Liver (tissue), 8 donors: ENCODE measurements at regions not wholly inside any gene's neighbourhood (a gene's known extent, or its start where the extent isn't known, plus 50 kb on each side); places are given as distances from the start of the nearest gene placed in this dataset.

Source experiments
- DNase-seq: peaks from one replicate; pipeline ENCODE4 v3.0.0-alpha.2; 2017; ENCODE audit warnings: low spot score
- H3K27ac ChIP-seq, 2 donors: one replicate each; pipeline ENCODE4 v1.7.0; 2013; ENCODE audit warnings: inconsistent platforms in 2 of 2, low read length in 2 of 2, control low read depth in 1 of 2, low read depth in 1 of 2, mild to moderate bottlenecking in 1 of 2
- H3K27me3 ChIP-seq, 4 donors: one replicate each; pipeline versions ENCODE4 v1.6.1 to v1.7.0; 2013; ENCODE audit warnings: low read length in 3 of 4, inconsistent platforms in 1 of 4, mild to moderate bottlenecking in 1 of 4, moderate library complexity in 1 of 4; ENCODE audit not compliant: control insufficient read depth in 4 of 4, insufficient read depth in 4 of 4
- H3K36me3 ChIP-seq, 4 donors: one replicate each; pipeline versions ENCODE4 v1.6.1 to v1.7.0; 2013; ENCODE audit warnings: low read length in 3 of 4, mild to moderate bottlenecking in 3 of 4, low read depth in 1 of 4, moderate library complexity in 1 of 4; ENCODE audit not compliant: control insufficient read depth in 4 of 4, insufficient read depth in 3 of 4
- H3K4me1 ChIP-seq, 4 donors: one replicate each; pipeline versions ENCODE4 v1.6.1 to v1.7.0; 2013; ENCODE audit warnings: low read length in 3 of 4, mild to moderate bottlenecking in 3 of 4, moderate library complexity in 1 of 4; ENCODE audit not compliant: control insufficient read depth in 4 of 4, insufficient read depth in 4 of 4
- H3K4me3 ChIP-seq, 3 donors: one replicate each; pipeline versions ENCODE4 v1.6.1 to v1.7.0; 2013; ENCODE audit warnings: low read length in 3 of 3, control low read depth in 1 of 3, low read depth in 1 of 3, mild to moderate bottlenecking in 1 of 3
- H3K9ac ChIP-seq, 2 donors: one replicate each; pipeline ENCODE4 v1.7.0; 2013; ENCODE audit warnings: low read length in 2 of 2, mild to moderate bottlenecking in 2 of 2, moderate library complexity in 2 of 2, control low read depth in 1 of 2, low read depth in 1 of 2
- H3K9me3 ChIP-seq, 4 donors: one replicate each; pipeline versions ENCODE4 v1.6.1 to v1.7.0; 2013; ENCODE audit warnings: low read length in 3 of 4; ENCODE audit not compliant: control insufficient read depth in 4 of 4
- EGR1 ChIP-seq, 2 donors: IDR thresholded peaks; 2 replicates each; pipeline ENCODE4 v1.6.1; 2016 to 2018; ENCODE audit warnings: antibody characterized with exemption in 2 of 2, low read depth in 2 of 2
- FOXA1 ChIP-seq: IDR thresholded peaks from 2 replicates; pipeline ENCODE4 v1.6.1; 2016; ENCODE audit warnings: antibody characterized with exemption
- FOXA2 ChIP-seq: IDR thresholded peaks from 2 replicates; pipeline ENCODE4 v1.6.1; 2016; ENCODE audit warnings: antibody characterized with exemption
- GABPA ChIP-seq, 2 donors: IDR thresholded peaks in 1 of 2; conservative IDR thresholded peaks in 1 of 2; 2 replicates each; pipeline ENCODE4 v1.6.1; 2016; ENCODE audit warnings: antibody characterized with exemption in 2 of 2, mild to moderate bottlenecking in 1 of 2, moderate library complexity in 1 of 2
- HNF4A ChIP-seq, 2 donors: conservative IDR thresholded peaks; 2 replicates each; pipeline ENCODE4 v1.6.1; 2016; ENCODE audit warnings: antibody characterized with exemption in 2 of 2, mild to moderate bottlenecking in 2 of 2
- HNF4G ChIP-seq: IDR thresholded peaks from 2 replicates; pipeline ENCODE4 v1.6.1; 2016; ENCODE audit warnings: antibody characterized with exemption
- JUND ChIP-seq, 2 donors: IDR thresholded peaks; 2 replicates each; pipeline ENCODE4 v1.6.1; 2016; ENCODE audit warnings: antibody characterized with exemption in 2 of 2
- NR2F2 ChIP-seq: IDR thresholded peaks from 2 replicates; pipeline ENCODE4 v1.6.1; 2016; ENCODE audit warnings: antibody characterized with exemption
- RAD21 ChIP-seq, 2 donors: IDR thresholded peaks; 2 replicates each; pipeline ENCODE4 v1.6.1; 2016; ENCODE audit warnings: antibody characterized with exemption in 2 of 2, mild to moderate bottlenecking in 2 of 2
- RXRA ChIP-seq, 2 donors: IDR thresholded peaks; 2 replicates each; pipeline ENCODE4 v1.6.1; 2017 to 2018; ENCODE audit warnings: antibody characterized with exemption in 2 of 2, mild to moderate bottlenecking in 1 of 2
- SP1 ChIP-seq: IDR thresholded peaks from 2 replicates; pipeline ENCODE4 v1.6.1; 2018; ENCODE audit warnings: antibody characterized with exemption, mild to moderate bottlenecking
- TAF1 ChIP-seq: conservative IDR thresholded peaks from 2 replicates; pipeline ENCODE4 v1.6.1; 2016; ENCODE audit warnings: antibody characterized with exemption, mild to moderate bottlenecking
- YY1 ChIP-seq: IDR thresholded peaks from 2 replicates; pipeline ENCODE4 v1.6.1; 2016; ENCODE audit warnings: antibody characterized with exemption, mild to moderate bottlenecking
- WGBS: extraction: QIAGEN DNeasy Blood & Tissue Kit; methylation state at CpG from one replicate; pipeline ENCODE4 v1.1.7; 2013; 5-methylcytosine and 5-hydroxymethylcytosine counted together
- TF ChIP-seq, protein P1 (sequence below): IDR thresholded peaks from 2 replicates; pipeline ENCODE4 v1.6.1; 2016; ENCODE audit warnings: antibody characterized with exemption
- TF ChIP-seq, protein P2 (sequence below): fragments of 150-350 bp; IDR thresholded peaks from 2 replicates; pipeline ENCODE4 v1.5.1; 2017; ENCODE audit warnings: improper control_type of control experiment, low read depth, low read length; ENCODE audit not compliant: missing input control
- TF ChIP-seq, protein P3 (sequence below): IDR thresholded peaks from 2 replicates; pipeline ENCODE4 v1.6.1; 2016; ENCODE audit warnings: antibody characterized with exemption, mild to moderate bottlenecking
- TF ChIP-seq, protein P4 (sequence below): IDR thresholded peaks from 2 replicates; pipeline ENCODE4 v1.6.1; 2016; ENCODE audit warnings: antibody characterized with exemption
- TF ChIP-seq, protein P5 (sequence below): IDR thresholded peaks from 2 replicates; pipeline ENCODE4 v1.6.1; 2016; ENCODE audit warnings: antibody characterized with exemption
- donor health status: healthy.
- donor health status: healthy.
- donor health status: healthy.
- donor health status: healthy.
- donor health status: healthy.

DNA sequence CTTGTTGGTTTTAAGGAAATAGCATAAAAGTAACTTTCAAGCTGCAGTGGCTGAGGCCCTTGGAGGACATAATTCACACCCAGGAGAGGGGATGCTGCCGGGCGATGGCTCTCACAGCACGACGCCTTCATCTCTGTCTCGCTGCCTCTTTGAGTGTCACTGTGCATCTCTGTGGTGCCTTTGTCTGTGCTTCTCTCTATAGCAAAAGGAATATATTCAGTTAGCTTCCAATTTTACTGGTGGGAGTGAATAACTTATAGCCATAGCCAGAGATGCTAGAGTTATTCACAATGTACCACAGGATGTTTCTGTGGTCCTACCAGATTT is 276.7 kb downstream of the SYK start:
- no peak overlapping the region for H3K27ac ChIP-seq
- no peaks in the 10 kb centered on the region for H3K9me3 ChIP-seq
- no peaks in the 10 kb centered on the region for H3K27me3 ChIP-seq
- H3K4me3 ChIP-seq, result no peak overlapping the region
- no peak for DNase-seq
- H3K36me3 ChIP-seq, result no peaks in the 10 kb centered on the region
- H3K4me1 ChIP-seq, result no peaks in the 10 kb centered on the region
- no peak overlapping the region for H3K9ac ChIP-seq
- WGBS, result 95% methylated on average over 5 of the region's 5 CpGs
- TF ChIP-seq GABPA (IDR thresholded peaks at IDR 0.05 in 1 of 2, conservative IDR thresholded peaks at IDR 0.05 in 1 of 2) (no peak), NR2F2 (no peak), RAD21 (IDR thresholded peaks at IDR 0.05) (no peak), YY1 (no peak), TAF1 (no peak), FOXA1 (no peak), RXRA (IDR thresholded peaks at IDR 0.05) (no peak), EGR1 (IDR thresholded peaks at IDR 0.05; ENCODE audit: low read depth in 2 of 2) (no peak), HNF4A (conservative IDR thresholded peaks at IDR 0.05) (no peak), HNF4G (no peak), SP1 (no peak), JUND (IDR thresholded peaks at IDR 0.05) (no peak), FOXA2 (no peak)
- TF ChIP-seq, protein P1, sequence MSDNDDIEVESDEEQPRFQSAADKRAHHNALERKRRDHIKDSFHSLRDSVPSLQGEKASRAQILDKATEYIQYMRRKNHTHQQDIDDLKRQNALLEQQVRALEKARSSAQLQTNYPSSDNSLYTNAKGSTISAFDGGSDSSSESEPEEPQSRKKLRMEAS, result no peak
- TF ChIP-seq, protein P2, sequence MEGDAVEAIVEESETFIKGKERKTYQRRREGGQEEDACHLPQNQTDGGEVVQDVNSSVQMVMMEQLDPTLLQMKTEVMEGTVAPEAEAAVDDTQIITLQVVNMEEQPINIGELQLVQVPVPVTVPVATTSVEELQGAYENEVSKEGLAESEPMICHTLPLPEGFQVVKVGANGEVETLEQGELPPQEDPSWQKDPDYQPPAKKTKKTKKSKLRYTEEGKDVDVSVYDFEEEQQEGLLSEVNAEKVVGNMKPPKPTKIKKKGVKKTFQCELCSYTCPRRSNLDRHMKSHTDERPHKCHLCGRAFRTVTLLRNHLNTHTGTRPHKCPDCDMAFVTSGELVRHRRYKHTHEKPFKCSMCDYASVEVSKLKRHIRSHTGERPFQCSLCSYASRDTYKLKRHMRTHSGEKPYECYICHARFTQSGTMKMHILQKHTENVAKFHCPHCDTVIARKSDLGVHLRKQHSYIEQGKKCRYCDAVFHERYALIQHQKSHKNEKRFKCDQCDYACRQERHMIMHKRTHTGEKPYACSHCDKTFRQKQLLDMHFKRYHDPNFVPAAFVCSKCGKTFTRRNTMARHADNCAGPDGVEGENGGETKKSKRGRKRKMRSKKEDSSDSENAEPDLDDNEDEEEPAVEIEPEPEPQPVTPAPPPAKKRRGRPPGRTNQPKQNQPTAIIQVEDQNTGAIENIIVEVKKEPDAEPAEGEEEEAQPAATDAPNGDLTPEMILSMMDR, result no peak
- TF ChIP-seq, protein P3, sequence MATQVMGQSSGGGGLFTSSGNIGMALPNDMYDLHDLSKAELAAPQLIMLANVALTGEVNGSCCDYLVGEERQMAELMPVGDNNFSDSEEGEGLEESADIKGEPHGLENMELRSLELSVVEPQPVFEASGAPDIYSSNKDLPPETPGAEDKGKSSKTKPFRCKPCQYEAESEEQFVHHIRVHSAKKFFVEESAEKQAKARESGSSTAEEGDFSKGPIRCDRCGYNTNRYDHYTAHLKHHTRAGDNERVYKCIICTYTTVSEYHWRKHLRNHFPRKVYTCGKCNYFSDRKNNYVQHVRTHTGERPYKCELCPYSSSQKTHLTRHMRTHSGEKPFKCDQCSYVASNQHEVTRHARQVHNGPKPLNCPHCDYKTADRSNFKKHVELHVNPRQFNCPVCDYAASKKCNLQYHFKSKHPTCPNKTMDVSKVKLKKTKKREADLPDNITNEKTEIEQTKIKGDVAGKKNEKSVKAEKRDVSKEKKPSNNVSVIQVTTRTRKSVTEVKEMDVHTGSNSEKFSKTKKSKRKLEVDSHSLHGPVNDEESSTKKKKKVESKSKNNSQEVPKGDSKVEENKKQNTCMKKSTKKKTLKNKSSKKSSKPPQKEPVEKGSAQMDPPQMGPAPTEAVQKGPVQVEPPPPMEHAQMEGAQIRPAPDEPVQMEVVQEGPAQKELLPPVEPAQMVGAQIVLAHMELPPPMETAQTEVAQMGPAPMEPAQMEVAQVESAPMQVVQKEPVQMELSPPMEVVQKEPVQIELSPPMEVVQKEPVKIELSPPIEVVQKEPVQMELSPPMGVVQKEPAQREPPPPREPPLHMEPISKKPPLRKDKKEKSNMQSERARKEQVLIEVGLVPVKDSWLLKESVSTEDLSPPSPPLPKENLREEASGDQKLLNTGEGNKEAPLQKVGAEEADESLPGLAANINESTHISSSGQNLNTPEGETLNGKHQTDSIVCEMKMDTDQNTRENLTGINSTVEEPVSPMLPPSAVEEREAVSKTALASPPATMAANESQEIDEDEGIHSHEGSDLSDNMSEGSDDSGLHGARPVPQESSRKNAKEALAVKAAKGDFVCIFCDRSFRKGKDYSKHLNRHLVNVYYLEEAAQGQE, result no peak
- TF ChIP-seq, protein P4, sequence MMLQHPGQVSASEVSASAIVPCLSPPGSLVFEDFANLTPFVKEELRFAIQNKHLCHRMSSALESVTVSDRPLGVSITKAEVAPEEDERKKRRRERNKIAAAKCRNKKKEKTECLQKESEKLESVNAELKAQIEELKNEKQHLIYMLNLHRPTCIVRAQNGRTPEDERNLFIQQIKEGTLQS, result no peak
- TF ChIP-seq, protein P5, sequence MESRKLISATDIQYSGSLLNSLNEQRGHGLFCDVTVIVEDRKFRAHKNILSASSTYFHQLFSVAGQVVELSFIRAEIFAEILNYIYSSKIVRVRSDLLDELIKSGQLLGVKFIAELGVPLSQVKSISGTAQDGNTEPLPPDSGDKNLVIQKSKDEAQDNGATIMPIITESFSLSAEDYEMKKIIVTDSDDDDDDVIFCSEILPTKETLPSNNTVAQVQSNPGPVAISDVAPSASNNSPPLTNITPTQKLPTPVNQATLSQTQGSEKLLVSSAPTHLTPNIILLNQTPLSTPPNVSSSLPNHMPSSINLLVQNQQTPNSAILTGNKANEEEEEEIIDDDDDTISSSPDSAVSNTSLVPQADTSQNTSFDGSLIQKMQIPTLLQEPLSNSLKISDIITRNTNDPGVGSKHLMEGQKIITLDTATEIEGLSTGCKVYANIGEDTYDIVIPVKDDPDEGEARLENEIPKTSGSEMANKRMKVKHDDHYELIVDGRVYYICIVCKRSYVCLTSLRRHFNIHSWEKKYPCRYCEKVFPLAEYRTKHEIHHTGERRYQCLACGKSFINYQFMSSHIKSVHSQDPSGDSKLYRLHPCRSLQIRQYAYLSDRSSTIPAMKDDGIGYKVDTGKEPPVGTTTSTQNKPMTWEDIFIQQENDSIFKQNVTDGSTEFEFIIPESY, result no peak

DNA sequence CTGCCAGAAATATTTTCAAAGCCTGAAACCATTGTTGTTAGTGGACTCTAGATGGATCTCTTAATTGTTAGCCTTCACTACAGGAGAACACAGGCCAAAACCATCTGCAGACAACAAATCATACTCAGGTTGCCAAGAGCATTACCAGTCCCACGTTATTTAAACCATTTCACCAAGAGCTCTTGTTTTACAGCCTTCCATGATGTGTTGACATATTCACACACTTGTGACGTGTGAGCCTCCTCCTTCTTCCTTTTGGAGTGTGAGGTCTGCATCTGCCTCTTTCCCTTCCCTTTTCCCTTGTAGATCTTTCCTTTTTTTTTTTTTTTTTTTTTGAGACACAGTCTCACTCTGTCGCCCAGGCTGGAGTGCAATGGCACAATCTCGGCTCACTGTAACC is 279.0 kb downstream of the AUH start:
- Histone ChIP-seq H3K4me1 (no peaks in the 10 kb centered on the region), H3K9me3 (no peaks in the 10 kb centered on the region), H3K36me3 (no peaks in the 10 kb centered on the region), H3K9ac (no peak overlapping the region), H3K27me3 (no peaks in the 10 kb centered on the region), H3K4me3 (no peak overlapping the region), H3K27ac (no peak overlapping the region)
- no peak for DNase-seq
- WGBS, result 90% methylated on average over 4 of the region's 4 CpGs
- TF ChIP-seq GABPA (IDR thresholded peaks at IDR 0.05 in 1 of 2, conservative IDR thresholded peaks at IDR 0.05 in 1 of 2), result no peak
- TF ChIP-seq FOXA2, result no peak
- no peak for TF ChIP-seq RAD21 (IDR thresholded peaks at IDR 0.05)
- TF ChIP-seq, protein P1, result no peak
- no peak for TF ChIP-seq YY1
- no peak for TF ChIP-seq RXRA (IDR thresholded peaks at IDR 0.05)
- TF ChIP-seq, protein P3, result no peak
- TF ChIP-seq HNF4A (conservative IDR thresholded peaks at IDR 0.05), result no peak
- TF ChIP-seq, protein P4, result no peak
- TF ChIP-seq FOXA1, result no peak
- TF ChIP-seq, protein P2, result no peak
